Right lobe of liver (tissue), 6 donors: ENCODE measurements at regions not wholly inside any gene's neighbourhood (a gene's known extent, or its start where the extent isn't known, plus 50 kb on each side); places are given as distances from the start of the nearest gene placed in this dataset.
A peak's percentile ranks its signal among the peaks of the same experiment; 100 is the strongest.

Source experiments
- ATAC-seq, 4 donors: fragments of 200-7000 bp; cut with Tn5 transposase; one replicate each; pipeline ENCODE4 v1.9.1; 2020; ENCODE audit warnings: mild to moderate bottlenecking in 4 of 4, moderate library complexity in 4 of 4
- DNase-seq, 3 donors: peaks; one replicate each; pipeline ENCODE4 v3.0.0-alpha.2; 2020
- H3K27ac ChIP-seq, 3 donors: fragments of 200-600 bp; one replicate each; pipeline ENCODE4 v1.8.0; 2022
- H3K27me3 ChIP-seq, 2 donors: fragments of 200-600 bp; one replicate each; pipeline ENCODE4 v1.8.0; 2022
- H3K36me3 ChIP-seq, 4 donors: fragments of 200-600 bp; sonication (generic) in 1 of 4; one replicate each; pipeline versions ENCODE4 v1.5.1 to v1.8.0; 2017 to 2022; ENCODE audit warnings: control low read depth in 1 of 4
- H3K4me1 ChIP-seq, 4 donors: fragments of 200-600 bp; sonication (generic) in 1 of 4; one replicate each; pipeline versions ENCODE4 v1.5.1 to v1.8.0; 2017 to 2022; ENCODE audit warnings: control low read depth in 1 of 4
- H3K4me3 ChIP-seq, 3 donors: fragments of 200-600 bp; one replicate each; pipeline ENCODE4 v1.8.0; 2022
- H3K9me3 ChIP-seq, 4 donors: fragments of 200-600 bp; sonication (generic) in 1 of 4; one replicate each; pipeline versions ENCODE4 v1.5.1 to v1.8.0; 2017 to 2022; ENCODE audit warnings: control low read depth in 1 of 4
- CTCF ChIP-seq, 4 donors: fragments of 200-600 bp in 3 of 4; fragments of 450-650 bp in 1 of 4; IDR thresholded peaks; one replicate each; pipeline versions ENCODE4 v1.5.1 to v1.8.0; 2016 to 2022; ENCODE audit warnings: antibody characterized with exemption in 4 of 4, mild to moderate bottlenecking in 2 of 4
- POLR2A ChIP-seq: fragments of 450-650 bp; IDR thresholded peaks from one replicate; pipeline ENCODE4 v1.6.1; 2017; ENCODE audit warnings: antibody characterized with exemption, mild to moderate bottlenecking
- WGBS: methylation state at CpG from one replicate; pipeline ENCODE4 v1.1.6; 2018; ENCODE audit warnings: low coverage, low lambda C conversion rate; ENCODE audit not compliant: insufficient coverage; ENCODE audit errors: missing lambda C conversion rate; 5-methylcytosine and 5-hydroxymethylcytosine counted together
- intact Hi-C, 2 donors: fragments of 100-400 bp; cut with DNase I; formaldehyde crosslinking; loops; one replicate each; pipeline versions ENCODE4 v1.11.2 to v1.14.1; 2022
- donor health status: DM: no; HTN: yes; CAD: no.
- donor health status: DM: no; HTN: no; CAD: no.
- donor health status: DM: no; HTN: no; CAD: no.
- donor health status: DM: no; HTN: yes; CAD: no.
- donor health status: DM: no; HTN: yes; CAD: no.

- Histone ChIP-seq H3K9me3 (no peaks in the 10 kb centered on the region), H3K27ac (no peak overlapping the region), H3K4me1 (no peaks in the 10 kb centered on the region), H3K27me3 (no peaks in the 10 kb centered on the region), H3K4me3 (no peak overlapping the region), H3K36me3 (no peaks in the 10 kb centered on the region)
- 100% methylated on average over 1 of the region's 3 CpGs for WGBS
- no peak for ATAC-seq
- intact Hi-C loops: no loop called here
- TF ChIP-seq POLR2A: no peak
- TF ChIP-seq CTCF (IDR thresholded peaks at IDR 0.05): no peak
- DNase-seq: no peak
Measured at GRCh38 chr4:106507440-106507839, 138.9 kb upstream of the GIMD1 start.

GRCh38 chr4:106503116-106504050, 134.8 kb upstream of the GIMD1 start:
- intact Hi-C loops: no loop called here
- DNase-seq: no peak
- Histone ChIP-seq H3K36me3 (no peaks in the 10 kb centered on the region), H3K4me3 (no peak overlapping the region), H3K4me1 (no peaks in the 10 kb centered on the region), H3K9me3 (no peaks in the 10 kb centered on the region), H3K27ac (no peak overlapping the region), H3K27me3 (no peaks in the 10 kb centered on the region)
- 66% methylated on average over 3 of the region's 3 CpGs for WGBS
- TF ChIP-seq CTCF (IDR thresholded peaks at IDR 0.05) (no peak), POLR2A (no peak)
- ATAC-seq: no peak

GRCh38 chr4:106502106-106502699, 133.6 kb upstream of the GIMD1 start:
- Histone ChIP-seq H3K27ac (no peak overlapping the region), H3K4me1 (no peaks in the 10 kb centered on the region), H3K36me3 (no peaks in the 10 kb centered on the region), H3K9me3 (no peaks in the 10 kb centered on the region), H3K4me3 (no peak overlapping the region), H3K27me3 (no peaks in the 10 kb centered on the region)
- intact Hi-C loops: no loop called here
- ATAC-seq: peak; percentile 93 to 97 (median 95)
- TF ChIP-seq CTCF (IDR thresholded peaks at IDR 0.05) (peak; percentile 66 to 76 (median 75)), POLR2A (no peak)
- 2% methylated on average over 11 of the region's 11 CpGs for WGBS
- DNase-seq: peak; percentile 66 to 73 (median 71)

- Histone ChIP-seq H3K4me1 (no peaks in the 10 kb centered on the region), H3K4me3 (no peak overlapping the region), H3K36me3 (no peaks in the 10 kb centered on the region), H3K27me3 (no peaks in the 10 kb centered on the region), H3K9me3 (no peaks in the 10 kb centered on the region), H3K27ac (no peak overlapping the region)
- no peak for ATAC-seq
- TF ChIP-seq CTCF (IDR thresholded peaks at IDR 0.05) (no peak), POLR2A (no peak)
- intact Hi-C loops: no loop called here
- DNase-seq: no peak
- 46% methylated on average over 3 of the region's 3 CpGs for WGBS
Measured at GRCh38 chr4:106497271-106497670, 128.7 kb upstream of the GIMD1 start.
